ENCODE measurements at regions not wholly inside any gene's neighbourhood (a gene's known extent, or its start where the extent isn't known, plus 50 kb on each side); places are given as distances from the start of the nearest gene placed in this dataset.
"Not testable (repeated sequence)": the region's sequence is repeated elsewhere in the genome, so short reads cannot be mapped to it uniquely, and the experiment has no call there.

DNA sequence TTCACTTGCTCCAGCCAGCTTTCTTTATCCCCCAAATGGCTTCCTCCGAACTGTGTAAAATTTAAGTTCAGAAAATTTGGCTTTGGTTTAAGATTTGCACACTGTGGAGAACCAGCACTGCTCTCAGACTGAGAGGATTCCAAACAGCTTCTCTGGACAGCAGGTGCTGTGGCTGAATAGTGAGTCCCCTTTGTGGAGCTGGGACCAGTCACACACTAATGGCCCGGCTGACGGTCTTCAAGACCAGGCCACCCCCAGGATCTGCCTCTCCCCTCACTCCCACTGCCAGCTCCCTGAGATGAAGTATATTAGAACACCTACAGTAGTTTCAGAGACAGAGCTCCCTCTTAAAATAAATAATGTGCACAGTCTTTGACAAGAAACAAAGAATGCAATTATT, 267.3 kb downstream of the BCAT1 start:
- no peak for DNase-seq (ENCODE audit: low read depth)
- H3K4me3 ChIP-seq (ENCODE audit: low read length): no peak overlapping the region
- TF ChIP-seq, protein P1, sequence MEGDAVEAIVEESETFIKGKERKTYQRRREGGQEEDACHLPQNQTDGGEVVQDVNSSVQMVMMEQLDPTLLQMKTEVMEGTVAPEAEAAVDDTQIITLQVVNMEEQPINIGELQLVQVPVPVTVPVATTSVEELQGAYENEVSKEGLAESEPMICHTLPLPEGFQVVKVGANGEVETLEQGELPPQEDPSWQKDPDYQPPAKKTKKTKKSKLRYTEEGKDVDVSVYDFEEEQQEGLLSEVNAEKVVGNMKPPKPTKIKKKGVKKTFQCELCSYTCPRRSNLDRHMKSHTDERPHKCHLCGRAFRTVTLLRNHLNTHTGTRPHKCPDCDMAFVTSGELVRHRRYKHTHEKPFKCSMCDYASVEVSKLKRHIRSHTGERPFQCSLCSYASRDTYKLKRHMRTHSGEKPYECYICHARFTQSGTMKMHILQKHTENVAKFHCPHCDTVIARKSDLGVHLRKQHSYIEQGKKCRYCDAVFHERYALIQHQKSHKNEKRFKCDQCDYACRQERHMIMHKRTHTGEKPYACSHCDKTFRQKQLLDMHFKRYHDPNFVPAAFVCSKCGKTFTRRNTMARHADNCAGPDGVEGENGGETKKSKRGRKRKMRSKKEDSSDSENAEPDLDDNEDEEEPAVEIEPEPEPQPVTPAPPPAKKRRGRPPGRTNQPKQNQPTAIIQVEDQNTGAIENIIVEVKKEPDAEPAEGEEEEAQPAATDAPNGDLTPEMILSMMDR (conservative IDR thresholded peaks at IDR 0.05; ENCODE audit: low read length): no peak

DNA sequence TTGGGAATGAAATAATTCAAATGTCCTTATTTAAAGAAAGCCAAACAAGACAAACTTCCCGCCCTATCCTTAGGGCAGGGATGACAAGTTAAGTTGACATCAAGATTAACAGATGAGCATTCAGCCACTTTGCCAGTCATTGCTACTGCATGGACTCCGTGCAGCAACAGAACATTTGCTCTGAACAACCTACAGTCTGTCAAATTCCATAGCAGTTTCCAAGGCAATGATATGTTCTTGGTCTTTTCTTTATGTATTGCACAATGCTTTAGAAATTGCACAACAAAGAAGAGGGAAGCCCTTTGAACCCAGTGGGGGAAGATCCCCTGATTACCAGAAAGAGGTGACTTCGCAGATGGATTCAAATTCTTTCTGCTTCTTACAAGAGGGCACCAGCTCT, 269.8 kb downstream of the BCAT1 start:
- TF ChIP-seq, protein P1 (conservative IDR thresholded peaks at IDR 0.05; ENCODE audit: low read length): no peak
- no peak for DNase-seq (ENCODE audit: low read depth)

DNA sequence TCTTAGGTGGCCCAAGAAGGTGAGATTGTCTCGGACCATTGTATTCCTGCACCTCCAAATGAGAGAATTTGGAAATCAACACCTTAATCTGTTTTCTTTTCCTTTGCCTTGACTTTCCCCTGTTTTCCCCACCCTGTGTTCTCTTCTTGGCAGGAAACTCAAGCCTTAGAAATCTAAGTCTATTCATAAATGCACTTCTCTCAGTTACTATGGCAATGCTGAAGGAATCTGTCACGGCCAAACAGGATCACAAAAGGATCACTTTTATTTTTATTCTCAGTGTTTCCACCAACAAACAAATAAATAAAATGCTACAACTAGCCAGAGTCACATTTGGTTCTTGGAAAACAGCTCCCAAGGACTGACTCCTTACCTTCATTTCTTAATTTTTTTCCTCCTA, 270.5 kb downstream of the BCAT1 start:
- H3K4me3 ChIP-seq (ENCODE audit: low read length): no peak overlapping the region
- TF ChIP-seq, protein P1 (conservative IDR thresholded peaks at IDR 0.05; ENCODE audit: low read length): no peak

More for the DNA sequence above, 269.8 kb downstream of the BCAT1 start:
- H3K4me3 ChIP-seq (ENCODE audit: low read length): no peak overlapping the region

DNA sequence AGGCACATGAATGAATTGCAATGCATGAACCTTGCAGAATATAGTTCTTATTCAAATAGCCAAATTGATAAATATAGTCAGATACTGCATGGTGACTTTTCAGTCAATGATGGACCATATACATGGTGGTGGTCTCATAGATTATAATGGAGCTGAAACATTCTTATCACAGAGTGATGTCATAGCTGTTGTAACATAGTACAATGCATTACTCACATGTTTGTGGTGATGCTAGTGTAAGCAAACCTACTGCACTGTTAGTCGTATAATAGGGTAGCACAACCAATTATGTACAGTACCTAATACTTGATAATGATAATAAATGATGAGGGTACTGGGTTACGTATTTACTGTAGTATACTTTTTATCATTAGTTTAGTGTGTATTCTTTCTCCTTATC, 280.3 kb downstream of the BCAT1 start:
- no peak for DNase-seq (ENCODE audit: low read depth)
- H3K4me3 ChIP-seq (ENCODE audit: low read length): no peak overlapping the region
- TF ChIP-seq, protein P1 (conservative IDR thresholded peaks at IDR 0.05; ENCODE audit: low read length): no peak

More for the DNA sequence above, 270.5 kb downstream of the BCAT1 start:
- no peak for DNase-seq (ENCODE audit: low read depth)

DNA sequence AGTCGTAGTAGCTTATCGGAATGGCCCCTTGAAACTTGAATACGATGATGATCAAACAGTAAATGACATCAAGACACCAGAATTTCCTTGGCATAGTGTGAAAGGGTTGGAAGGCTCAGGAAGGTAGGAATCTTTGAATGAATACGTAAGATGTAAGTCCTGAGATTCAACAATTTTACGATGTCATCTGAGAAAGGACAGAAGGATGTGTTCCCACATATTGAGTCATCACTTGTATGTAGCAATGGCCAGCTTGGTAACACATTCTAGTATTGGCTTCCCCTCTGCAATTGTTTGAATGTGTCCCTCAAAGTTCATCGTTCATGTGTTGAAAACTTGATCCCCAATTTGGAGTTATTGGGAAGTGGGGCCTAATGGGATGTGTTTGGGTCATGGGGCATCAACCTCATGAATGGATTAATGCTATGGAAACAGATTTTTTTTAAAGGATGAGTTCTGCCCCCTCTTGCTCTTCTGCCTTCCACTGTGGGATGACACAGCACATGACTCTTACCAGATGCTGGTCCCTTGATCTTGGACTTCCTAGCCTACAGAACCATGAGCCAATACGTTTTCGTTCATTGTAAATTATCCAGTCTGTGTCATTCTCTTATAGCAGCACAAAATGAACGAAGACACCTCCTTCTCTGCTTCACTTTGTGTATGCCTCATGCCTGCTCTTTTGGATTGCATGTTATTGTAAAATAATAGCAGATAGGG, 284.6 kb downstream of the BCAT1 start:
- TF ChIP-seq, protein P1 (conservative IDR thresholded peaks at IDR 0.05; ENCODE audit: low read length): no peak
- H3K4me3 ChIP-seq (ENCODE audit: low read length): no peak overlapping the region
- DNase-seq (ENCODE audit: low read depth): no peak

DNA sequence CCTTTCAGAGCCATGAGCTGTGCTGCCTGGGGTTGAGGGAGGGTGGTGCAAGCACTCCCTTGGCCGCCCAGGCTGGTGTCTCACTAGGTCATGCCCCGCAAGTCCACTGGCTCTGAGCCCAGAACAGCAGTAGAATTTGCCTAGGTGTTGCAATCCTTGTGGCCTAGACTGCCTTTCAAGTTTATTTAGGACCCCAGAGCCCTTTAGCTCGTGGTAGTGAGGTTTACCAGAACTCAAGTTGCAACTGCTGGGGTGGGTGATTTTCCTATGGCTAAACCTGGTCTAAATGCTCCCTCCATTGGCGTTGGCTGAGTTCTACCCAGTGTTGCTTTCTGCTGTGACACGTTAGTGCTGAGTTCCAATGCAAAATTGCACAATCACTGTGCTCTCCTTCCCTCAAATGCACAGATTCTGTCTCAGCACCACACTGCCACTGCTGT, 287.2 kb downstream of the BCAT1 start:
- peak; percentile 16 for DNase-seq (ENCODE audit: low read depth)
- no peak overlapping the region for H3K4me3 ChIP-seq (ENCODE audit: low read length)
- TF ChIP-seq, protein P1 (conservative IDR thresholded peaks at IDR 0.05; ENCODE audit: low read length): no peak

DNA sequence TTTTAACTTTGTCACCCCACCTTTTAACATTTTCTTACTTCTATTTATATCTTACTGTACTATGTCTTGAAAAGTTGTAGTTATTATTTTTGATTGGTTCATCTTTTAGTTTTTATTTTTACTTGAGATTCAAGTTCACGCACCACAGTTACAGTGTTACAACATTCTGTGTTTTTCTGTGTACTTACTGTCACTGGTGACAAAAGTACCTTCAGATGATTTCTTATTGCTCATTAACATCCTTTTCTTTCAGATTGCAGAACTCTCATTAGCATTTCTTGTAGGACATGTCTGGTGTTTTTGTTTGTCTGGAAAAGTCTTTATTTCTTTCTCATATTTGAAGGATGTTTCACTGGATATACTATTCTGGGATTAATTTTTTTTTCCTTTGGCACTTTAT, 289.9 kb downstream of the BCAT1 start:
- TF ChIP-seq, protein P1 (conservative IDR thresholded peaks at IDR 0.05; ENCODE audit: low read length): no peak
- DNase-seq (ENCODE audit: low read depth): no peak

DNA sequence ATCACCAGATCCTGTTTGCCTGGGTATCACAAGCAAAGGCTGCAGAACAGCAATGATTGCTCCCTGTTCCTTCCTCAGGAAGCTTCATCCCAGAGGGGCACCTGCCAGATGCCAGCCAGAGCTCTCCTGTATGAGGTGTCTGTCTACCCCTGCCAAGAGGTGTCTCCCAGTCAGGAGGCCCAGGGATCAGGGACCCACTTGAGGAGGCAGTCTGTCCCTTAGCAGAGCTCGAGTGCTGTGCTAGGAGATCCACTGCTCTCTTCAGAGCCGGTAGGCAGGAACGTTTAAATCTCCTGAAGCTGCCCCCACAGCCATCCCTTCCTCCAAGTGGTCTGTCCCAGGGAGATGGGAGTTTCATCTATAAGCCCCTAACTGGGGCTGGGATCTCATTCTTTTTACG, 294.6 kb downstream of the BCAT1 start:
- DNase-seq (ENCODE audit: low read depth); H3K4me3 ChIP-seq (ENCODE audit: low read length): not testable (repeated sequence)

More for the DNA sequence above, 289.9 kb downstream of the BCAT1 start:
- H3K4me3 ChIP-seq (ENCODE audit: low read length): no peak overlapping the region

Measured in AG10803 (cell line).